RPMI7951 (cell line): ENCODE measurements at regions not wholly inside any gene's neighbourhood (a gene's known extent, or its start where the extent isn't known, plus 50 kb on each side); places are given as distances from the start of the nearest gene placed in this dataset.
"Not testable (repeated sequence)": the region's sequence is repeated elsewhere in the genome, so short reads cannot be mapped to it uniquely, and the experiment has no call there.

Experiments used
- DNase-seq: peaks from one replicate; pipeline ENCODE4 v3.0.0-alpha.2; 2012; ENCODE audit warnings: low read depth

- no peak for DNase-seq
Measured at GRCh38 chr18:42544901-42545300, 570.6 kb downstream of the RIT2 start.

- peak; percentile 50 for DNase-seq
Measured at GRCh38 chr18:42545825-42546224, 569.7 kb downstream of the RIT2 start.

GRCh38 chr18:42548493-42548892 is 567.0 kb downstream of the RIT2 start:
- DNase-seq: no peak

- no peak for DNase-seq
Measured at GRCh38 chr18:42549596-42549995, 565.9 kb downstream of the RIT2 start.

GRCh38 chr18:42552559-42552958 is 562.9 kb downstream of the RIT2 start:
- DNase-seq: not testable (repeated sequence)

- DNase-seq: no peak
Measured at GRCh38 chr18:42559069-42559690, 556.3 kb downstream of the RIT2 start.

- no peak for DNase-seq
Measured at GRCh38 chr18:42561521-42561920, 554.0 kb downstream of the RIT2 start.

- DNase-seq: no peak
Measured at GRCh38 chr18:42563995-42564394, 551.5 kb downstream of the RIT2 start.

GRCh38 chr18:42564761-42565160 is 550.7 kb downstream of the RIT2 start:
- no peak for DNase-seq

- DNase-seq: no peak
Measured at GRCh38 chr18:42568773-42569172, 546.7 kb downstream of the RIT2 start.

GRCh38 chr18:42574871-42575270 is 540.6 kb downstream of the RIT2 start:
- DNase-seq: no peak

- no peak for DNase-seq
Measured at GRCh38 chr18:42576124-42576523, 539.4 kb downstream of the RIT2 start.

- no peak for DNase-seq
Measured at GRCh38 chr18:42578792-42579191, 536.7 kb downstream of the RIT2 start.

GRCh38 chr18:42582266-42582665 is 533.2 kb downstream of the RIT2 start:
- no peak for DNase-seq

- no peak for DNase-seq
Measured at GRCh38 chr18:42583283-42583731, 532.2 kb downstream of the RIT2 start.

- no peak for DNase-seq
Measured at GRCh38 chr18:42586601-42587000, 528.9 kb downstream of the RIT2 start.

GRCh38 chr18:42588786-42589185 is 526.7 kb downstream of the RIT2 start:
- DNase-seq: no peak

- DNase-seq: no peak
Measured at GRCh38 chr18:42604820-42605219, 510.7 kb downstream of the RIT2 start.

- no peak for DNase-seq
Measured at GRCh38 chr18:42606886-42607495, 508.5 kb downstream of the RIT2 start.

GRCh38 chr18:42611134-42611533 is 504.4 kb downstream of the RIT2 start:
- no peak for DNase-seq

GRCh38 chr18:42614619-42615293 is 500.7 kb downstream of the RIT2 start:
- DNase-seq: no peak

- DNase-seq: no peak
Measured at GRCh38 chr18:42617221-42617620, 498.3 kb downstream of the RIT2 start.

GRCh38 chr18:42619771-42620170 is 495.7 kb downstream of the RIT2 start:
- no peak for DNase-seq
